Activated naive CD8-positive, alpha-beta T cell treated with anti-CD3 and anti-CD28 coated beads for 36 hours (primary cell): ENCODE measurements at regions not wholly inside any gene's neighbourhood (a gene's known extent, or its start where the extent isn't known, plus 50 kb on each side); places are given as distances from the start of the nearest gene placed in this dataset.

Experiments used
- DNase-seq: peaks from one replicate; pipeline ENCODE4 v3.0.0; 2021
- H3K27ac Mint-ChIP-seq: one replicate; pipeline ENCODE4 v1.8.0; 2022; ENCODE audit warnings: mild to moderate bottlenecking, moderate library complexity, mixed read lengths
- H3K27me3 Mint-ChIP-seq: one replicate; pipeline ENCODE4 v1.8.0; 2022; ENCODE audit warnings: mild to moderate bottlenecking, mixed read lengths
- H3K36me3 Mint-ChIP-seq: one replicate; pipeline ENCODE4 v1.8.0; 2021; ENCODE audit warnings: mild to moderate bottlenecking, mixed read lengths
- H3K4me1 Mint-ChIP-seq: one replicate; pipeline ENCODE4 v1.8.0; 2021; ENCODE audit warnings: mixed read lengths
- H3K4me3 Mint-ChIP-seq: one replicate; pipeline ENCODE4 v1.8.0; 2022; ENCODE audit warnings: mild to moderate bottlenecking, moderate library complexity, mixed read lengths
- H3K9me3 Mint-ChIP-seq: one replicate; pipeline ENCODE4 v1.8.0; 2022; ENCODE audit warnings: mixed read lengths

GRCh38 chr2:155714983-155715382 lies 617.5 kb downstream of the NR4A2 start:
- Mint-ChIP-seq H3K4me3 (no peak overlapping the region), H3K27me3 (no peaks in the 10 kb centered on the region), H3K36me3 (no peaks in the 10 kb centered on the region), H3K9me3 (no peaks in the 10 kb centered on the region), H3K27ac (no peak overlapping the region), H3K4me1 (no peaks in the 10 kb centered on the region)
- no peak for DNase-seq

DNA sequence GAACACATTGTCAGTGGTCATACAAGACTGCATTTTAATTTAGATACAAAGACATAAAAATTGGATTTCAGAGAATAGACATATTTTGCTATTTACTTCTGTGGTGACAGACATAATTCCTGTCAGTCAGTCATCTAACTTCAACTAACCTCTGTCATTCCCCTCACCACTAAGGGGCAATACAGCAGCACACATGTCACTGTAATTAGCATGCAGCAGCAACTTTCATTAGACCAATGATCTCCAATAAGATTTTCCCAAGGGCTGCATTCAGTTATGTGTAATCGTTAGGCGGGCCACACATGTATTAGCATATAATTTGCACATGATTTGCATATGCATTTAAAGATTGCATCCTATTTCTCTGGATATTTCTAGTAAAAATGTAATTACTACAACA lies 624.5 kb downstream of the NR4A2 start:
- Mint-ChIP-seq H3K27me3 (no peaks in the 10 kb centered on the region), H3K4me1 (no peaks in the 10 kb centered on the region), H3K36me3 (no peaks in the 10 kb centered on the region), H3K9me3 (no peaks in the 10 kb centered on the region), H3K27ac (no peak overlapping the region), H3K4me3 (no peak overlapping the region)
- no peak for DNase-seq

GRCh38 chr2:155703917-155704316 lies 628.6 kb downstream of the NR4A2 start:
- no peaks in the 10 kb centered on the region for H3K9me3 Mint-ChIP-seq
- no peaks in the 10 kb centered on the region for H3K4me1 Mint-ChIP-seq
- no peaks in the 10 kb centered on the region for H3K36me3 Mint-ChIP-seq
- no peak overlapping the region for H3K27ac Mint-ChIP-seq
- H3K27me3 Mint-ChIP-seq = no peaks in the 10 kb centered on the region
- DNase-seq = no peak
- no peak overlapping the region for H3K4me3 Mint-ChIP-seq

- Mint-ChIP-seq H3K27ac (no peak overlapping the region), H3K36me3 (no peaks in the 10 kb centered on the region), H3K4me1 (no peaks in the 10 kb centered on the region), H3K27me3 (no peaks in the 10 kb centered on the region), H3K9me3 (no peaks in the 10 kb centered on the region), H3K4me3 (no peak overlapping the region)
- DNase-seq = no peak
Measured at GRCh38 chr2:155703048-155703447, 629.5 kb downstream of the NR4A2 start.

DNA sequence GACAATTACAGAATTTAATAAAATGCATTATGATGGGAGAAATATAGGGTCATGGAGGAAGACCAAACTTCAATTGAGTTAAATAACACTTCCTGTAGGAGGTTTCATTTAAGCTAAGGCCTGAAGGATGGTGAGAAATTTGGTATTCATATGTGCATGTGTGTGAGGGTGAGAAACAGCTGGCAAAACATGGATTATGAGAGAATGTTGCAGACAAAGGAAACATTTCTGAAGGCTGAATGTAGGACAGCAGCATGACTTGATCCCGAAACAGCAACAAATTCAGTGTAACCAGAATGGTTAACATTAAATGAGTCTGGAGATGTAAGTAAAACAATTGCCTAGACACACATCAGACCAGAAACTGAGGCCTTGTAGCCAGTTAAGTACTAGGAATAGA lies 630.8 kb downstream of the NR4A2 start:
- H3K27me3 Mint-ChIP-seq = no peaks in the 10 kb centered on the region
- DNase-seq = no peak
- no peaks in the 10 kb centered on the region for H3K9me3 Mint-ChIP-seq
- H3K27ac Mint-ChIP-seq = no peak overlapping the region
- H3K4me1 Mint-ChIP-seq = no peaks in the 10 kb centered on the region
- H3K4me3 Mint-ChIP-seq = no peak overlapping the region
- H3K36me3 Mint-ChIP-seq = no peaks in the 10 kb centered on the region

- Mint-ChIP-seq H3K27ac (no peak overlapping the region), H3K36me3 (no peaks in the 10 kb centered on the region), H3K9me3 (no peaks in the 10 kb centered on the region), H3K4me1 (no peaks in the 10 kb centered on the region), H3K4me3 (no peak overlapping the region), H3K27me3 (no peaks in the 10 kb centered on the region)
- DNase-seq = no peak
Measured at GRCh38 chr2:155696571-155696970, 636.0 kb downstream of the NR4A2 start.

DNA sequence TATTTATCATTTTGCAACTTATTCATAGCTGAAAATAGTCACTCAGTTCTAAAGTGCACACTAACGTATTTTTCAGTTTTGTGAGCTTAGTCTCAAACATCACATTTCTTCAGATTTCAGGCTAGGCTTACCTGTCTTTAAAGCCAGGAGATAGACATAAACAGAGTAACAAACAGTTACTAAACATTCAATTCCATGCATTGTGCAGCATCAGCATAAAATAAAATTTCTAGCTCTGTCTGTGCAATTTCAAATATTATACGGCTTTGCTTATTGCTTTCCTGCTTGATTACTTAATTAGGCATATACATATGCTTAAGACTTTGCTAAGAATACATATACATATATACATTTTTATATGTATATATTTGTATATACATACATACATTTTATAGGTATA lies 637.0 kb downstream of the NR4A2 start:
- H3K9me3 Mint-ChIP-seq = no peaks in the 10 kb centered on the region
- DNase-seq = no peak
- H3K36me3 Mint-ChIP-seq = no peaks in the 10 kb centered on the region
- H3K27ac Mint-ChIP-seq = no peak overlapping the region
- H3K27me3 Mint-ChIP-seq = no peaks in the 10 kb centered on the region
- no peak overlapping the region for H3K4me3 Mint-ChIP-seq
- no peaks in the 10 kb centered on the region for H3K4me1 Mint-ChIP-seq

GRCh38 chr2:155692856-155693255 lies 639.7 kb downstream of the NR4A2 start:
- no peak for DNase-seq
- Mint-ChIP-seq H3K4me3 (no peak overlapping the region), H3K9me3 (no peaks in the 10 kb centered on the region), H3K4me1 (no peaks in the 10 kb centered on the region), H3K27ac (no peak overlapping the region), H3K36me3 (no peaks in the 10 kb centered on the region), H3K27me3 (no peaks in the 10 kb centered on the region)

GRCh38 chr2:155692106-155692505 lies 640.4 kb downstream of the NR4A2 start:
- H3K36me3 Mint-ChIP-seq = no peaks in the 10 kb centered on the region
- no peak overlapping the region for H3K4me3 Mint-ChIP-seq
- H3K27ac Mint-ChIP-seq = no peak overlapping the region
- no peaks in the 10 kb centered on the region for H3K4me1 Mint-ChIP-seq
- H3K27me3 Mint-ChIP-seq = no peaks in the 10 kb centered on the region
- no peaks in the 10 kb centered on the region for H3K9me3 Mint-ChIP-seq
- DNase-seq = no peak

GRCh38 chr2:155690785-155691184 lies 641.7 kb downstream of the NR4A2 start:
- no peak for DNase-seq
- H3K27me3 Mint-ChIP-seq = no peaks in the 10 kb centered on the region
- no peak overlapping the region for H3K4me3 Mint-ChIP-seq
- no peaks in the 10 kb centered on the region for H3K9me3 Mint-ChIP-seq
- no peak overlapping the region for H3K27ac Mint-ChIP-seq
- no peaks in the 10 kb centered on the region for H3K36me3 Mint-ChIP-seq
- no peaks in the 10 kb centered on the region for H3K4me1 Mint-ChIP-seq

- no peaks in the 10 kb centered on the region for H3K27me3 Mint-ChIP-seq
- no peak overlapping the region for H3K4me3 Mint-ChIP-seq
- DNase-seq = no peak
Measured at GRCh38 chr2:155689791-155690190, 642.7 kb downstream of the NR4A2 start.

DNA sequence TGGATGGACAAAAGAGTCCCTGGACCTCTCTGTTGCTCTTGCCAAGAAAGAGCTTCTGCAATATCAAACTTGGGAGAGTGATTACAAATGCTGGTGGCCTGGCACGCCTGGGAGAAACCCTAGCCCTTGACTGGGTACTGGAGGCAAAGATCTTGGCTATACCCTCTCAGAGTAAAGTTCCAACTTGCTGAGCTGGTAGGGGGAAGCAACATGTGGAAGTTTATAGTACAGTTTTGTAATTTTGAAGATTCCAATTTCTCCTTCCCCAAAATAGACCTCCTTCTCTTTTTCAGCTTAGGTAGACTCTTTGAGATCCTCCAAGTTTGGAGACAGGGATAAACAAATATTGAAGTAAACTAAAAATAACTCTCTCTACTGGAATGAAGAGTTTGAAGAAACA lies 645.3 kb downstream of the NR4A2 start:
- no peaks in the 10 kb centered on the region for H3K36me3 Mint-ChIP-seq
- no peaks in the 10 kb centered on the region for H3K9me3 Mint-ChIP-seq
- H3K27me3 Mint-ChIP-seq = no peaks in the 10 kb centered on the region
- DNase-seq = no peak
- no peak overlapping the region for H3K27ac Mint-ChIP-seq
- H3K4me1 Mint-ChIP-seq = no peaks in the 10 kb centered on the region
- H3K4me3 Mint-ChIP-seq = no peak overlapping the region

More at GRCh38 chr2:155689791-155690190, 642.7 kb downstream of the NR4A2 start:
- Mint-ChIP-seq H3K9me3 (no peaks in the 10 kb centered on the region), H3K27ac (no peak overlapping the region), H3K4me1 (no peaks in the 10 kb centered on the region), H3K36me3 (no peaks in the 10 kb centered on the region)

DNA sequence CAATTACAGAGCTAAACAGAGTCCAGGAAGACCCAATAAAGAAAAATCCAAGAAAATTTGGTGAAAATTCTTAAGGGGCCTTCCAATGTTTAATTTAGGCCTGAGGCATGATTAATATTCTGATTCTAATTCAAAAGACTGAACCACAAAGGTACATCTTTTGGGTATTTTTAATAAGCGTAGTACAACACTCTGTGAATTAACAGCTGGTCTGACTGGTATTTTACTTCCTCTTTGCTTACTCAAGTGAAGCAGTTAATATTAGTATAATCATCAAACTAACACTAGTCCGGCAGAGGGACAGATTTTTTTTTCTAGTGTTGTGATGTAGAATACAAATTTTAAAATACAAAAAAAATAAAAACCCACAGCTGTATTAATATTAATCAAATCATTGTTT lies 652.9 kb downstream of the NR4A2 start:
- no peak overlapping the region for H3K27ac Mint-ChIP-seq
- no peaks in the 10 kb centered on the region for H3K36me3 Mint-ChIP-seq
- DNase-seq = no peak
- H3K4me1 Mint-ChIP-seq = no peaks in the 10 kb centered on the region
- no peak overlapping the region for H3K4me3 Mint-ChIP-seq
- no peaks in the 10 kb centered on the region for H3K27me3 Mint-ChIP-seq
- H3K9me3 Mint-ChIP-seq = no peaks in the 10 kb centered on the region

DNA sequence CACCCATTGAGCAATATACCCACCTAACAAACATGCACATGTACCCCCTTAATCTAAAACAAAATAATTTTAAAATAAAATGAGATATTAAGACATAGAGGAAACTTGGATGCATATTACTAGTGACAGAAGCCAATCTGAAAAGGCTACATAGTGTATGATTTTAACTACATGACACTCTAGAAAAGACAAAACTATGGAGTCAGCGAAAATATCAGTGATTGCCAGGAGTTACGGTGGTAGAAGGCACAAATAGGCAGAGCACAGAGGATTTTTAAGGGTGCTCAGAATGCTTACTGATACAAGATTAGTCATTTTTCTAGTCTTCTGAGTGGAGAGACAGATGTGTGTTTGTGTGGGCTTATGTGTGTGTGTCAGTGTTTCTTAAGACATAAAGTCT lies 656.6 kb downstream of the NR4A2 start:
- Mint-ChIP-seq H3K4me1 (no peaks in the 10 kb centered on the region), H3K27ac (no peak overlapping the region), H3K36me3 (no peaks in the 10 kb centered on the region), H3K9me3 (peaks cover 4% of the 10 kb centered on the region), H3K4me3 (no peak overlapping the region), H3K27me3 (no peaks in the 10 kb centered on the region)
- DNase-seq = no peak

- no peak for DNase-seq
- no peak overlapping the region for H3K4me3 Mint-ChIP-seq
- H3K27me3 Mint-ChIP-seq = no peaks in the 10 kb centered on the region
- H3K9me3 Mint-ChIP-seq = no peaks in the 10 kb centered on the region
- no peak overlapping the region for H3K27ac Mint-ChIP-seq
- no peaks in the 10 kb centered on the region for H3K36me3 Mint-ChIP-seq
- no peaks in the 10 kb centered on the region for H3K4me1 Mint-ChIP-seq
Measured at GRCh38 chr2:155665704-155666103, 666.8 kb downstream of the NR4A2 start.

GRCh38 chr2:155663265-155663664 lies 669.3 kb downstream of the NR4A2 start:
- no peaks in the 10 kb centered on the region for H3K4me1 Mint-ChIP-seq
- H3K27ac Mint-ChIP-seq = no peak overlapping the region

DNA sequence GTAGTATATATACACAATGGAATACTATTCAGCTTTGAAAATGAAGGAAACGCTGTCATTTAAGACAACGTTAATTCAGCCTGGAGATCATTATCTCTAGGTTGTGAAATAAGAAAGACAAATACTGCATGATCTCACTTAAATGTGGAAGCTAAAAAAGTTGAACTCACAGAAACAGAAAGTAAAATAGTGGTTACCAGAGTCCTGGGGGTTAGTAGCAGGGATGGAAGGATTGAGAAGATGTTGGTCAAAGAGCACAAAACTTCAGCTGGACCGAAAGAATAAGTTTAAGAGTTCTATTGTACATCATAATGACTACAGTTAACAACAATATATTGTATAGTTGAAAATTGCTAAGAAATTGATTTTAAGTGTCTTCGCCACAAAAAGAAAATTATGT lies 670.3 kb downstream of the NR4A2 start:
- Mint-ChIP-seq H3K27me3 (no peaks in the 10 kb centered on the region), H3K4me1 (no peaks in the 10 kb centered on the region), H3K9me3 (no peaks in the 10 kb centered on the region), H3K4me3 (no peak overlapping the region), H3K27ac (no peak overlapping the region), H3K36me3 (no peaks in the 10 kb centered on the region)
- DNase-seq = no peak

More at GRCh38 chr2:155663265-155663664, 669.3 kb downstream of the NR4A2 start:
- no peaks in the 10 kb centered on the region for H3K27me3 Mint-ChIP-seq
- H3K36me3 Mint-ChIP-seq = no peaks in the 10 kb centered on the region
- H3K4me3 Mint-ChIP-seq = no peak overlapping the region
- DNase-seq = no peak
- no peaks in the 10 kb centered on the region for H3K9me3 Mint-ChIP-seq
